ENCODE measurements at regions not wholly inside any gene's neighbourhood (a gene's known extent, or its start where the extent isn't known, plus 50 kb on each side); places are given as distances from the start of the nearest gene placed in this dataset.

GRCh38 chr1:200248541-200248940 lies 161.3 kb downstream of the ZNF281 start:
- no peak for DNase-seq

DNA sequence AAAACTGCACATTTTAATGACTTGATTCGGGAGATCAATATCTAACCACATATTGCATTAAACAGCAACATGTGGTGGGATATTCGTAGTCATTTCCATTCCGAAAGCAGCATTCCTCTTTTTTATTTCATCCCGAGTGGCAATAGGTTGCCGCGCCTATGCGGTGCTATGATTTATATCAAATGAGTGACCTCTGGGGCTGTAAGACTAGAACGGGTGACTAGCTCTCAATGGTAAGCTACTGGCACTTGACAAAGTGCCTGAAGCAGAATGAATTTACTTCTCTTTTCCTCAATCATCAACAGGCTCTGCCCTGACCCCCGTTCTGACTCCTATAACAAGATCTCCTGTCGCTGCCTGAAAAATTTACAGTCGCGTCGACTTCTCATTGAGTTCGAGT lies 162.3 kb downstream of the ZNF281 start:
- no peak for DNase-seq

GRCh38 chr1:200245473-200245872 lies 164.4 kb downstream of the ZNF281 start:
- DNase-seq: no peak

GRCh38 chr1:200243042-200243437 lies 166.8 kb downstream of the ZNF281 start:
- no peak for DNase-seq

DNA sequence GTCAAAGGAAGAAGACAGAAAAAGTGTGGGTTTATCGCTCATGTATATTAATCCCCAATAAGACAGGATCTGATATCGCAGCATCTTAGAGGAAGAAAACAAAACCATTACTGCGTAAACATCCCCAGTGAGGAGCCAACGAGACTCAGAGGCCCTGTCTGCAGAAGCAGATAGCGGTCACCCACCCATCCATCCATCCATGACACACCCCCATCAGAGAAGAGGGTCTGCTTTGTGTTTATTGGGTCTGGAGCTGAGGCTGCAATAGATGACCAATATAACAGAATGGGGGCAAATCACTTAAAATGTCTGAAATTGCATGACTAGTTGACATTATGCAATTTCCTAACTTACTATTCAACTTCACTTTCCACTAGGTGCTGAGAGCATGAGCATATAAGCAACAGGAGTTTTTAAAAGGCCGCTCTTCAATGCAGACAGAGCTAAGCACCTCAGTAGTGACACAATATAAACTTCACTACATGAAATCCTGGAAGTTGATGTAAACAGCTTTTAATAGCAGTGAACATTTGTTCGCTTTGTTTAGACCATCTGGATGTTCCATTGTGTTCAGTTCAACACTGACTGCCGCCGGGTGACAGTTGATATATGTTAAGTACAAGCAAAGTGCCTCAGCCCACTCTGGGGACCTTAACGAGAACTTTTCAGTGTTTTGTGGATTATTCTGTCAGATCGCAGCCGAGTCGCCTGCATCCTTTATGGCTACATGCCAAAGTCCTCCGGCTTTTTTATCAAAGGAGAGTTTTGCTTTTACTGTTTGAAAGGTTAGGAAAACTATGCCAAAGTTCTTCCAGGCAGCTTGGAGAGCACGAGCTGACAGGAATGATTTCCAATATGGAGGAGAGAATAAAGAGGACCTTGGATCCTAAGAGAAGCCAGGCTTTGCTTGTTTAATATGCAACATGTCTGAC lies 167.5 kb downstream of the ZNF281 start:
- no peak for DNase-seq

DNA sequence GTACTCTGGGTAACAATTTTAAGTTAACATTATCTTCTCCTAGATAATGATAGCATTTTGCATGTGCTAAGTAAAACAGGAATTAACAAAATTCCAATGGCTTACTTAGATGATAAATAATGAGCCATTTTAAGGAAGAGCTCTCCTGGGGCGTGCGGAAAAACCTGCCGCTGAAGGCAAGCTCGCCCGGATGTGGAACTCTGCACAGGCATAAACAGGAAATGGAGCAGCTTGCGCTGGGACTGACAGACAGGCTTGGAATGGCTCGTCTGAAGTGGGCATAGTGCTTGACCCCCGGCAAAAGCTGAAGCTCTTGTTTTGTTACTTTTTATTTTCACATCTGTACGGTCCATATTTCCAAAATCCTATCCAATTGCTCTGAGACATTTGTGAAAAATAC lies 169.2 kb downstream of the ZNF281 start:
- DNase-seq: no peak

GRCh38 chr1:200238311-200238710 lies 171.5 kb downstream of the ZNF281 start:
- DNase-seq: no peak

DNA sequence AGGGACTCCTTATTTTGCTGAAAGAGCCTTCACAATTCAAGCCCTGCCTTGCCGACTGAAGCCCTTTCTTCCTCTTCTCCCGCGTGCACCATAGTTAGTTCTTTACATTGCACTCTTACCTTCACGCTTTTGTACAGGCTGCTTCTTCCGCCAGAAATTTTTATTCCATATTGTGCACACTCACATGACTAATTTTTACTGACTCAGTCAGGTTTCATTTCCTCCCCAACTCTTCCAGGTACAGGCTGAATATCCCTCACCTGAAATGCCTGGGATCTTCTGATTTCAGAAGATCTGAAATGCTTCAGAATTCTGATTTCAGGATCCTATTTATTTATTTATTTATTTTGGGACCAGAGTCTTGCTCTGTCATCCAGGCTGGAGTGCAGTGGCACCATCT lies 172.8 kb downstream of the ZNF281 start:
- DNase-seq: no peak

DNA sequence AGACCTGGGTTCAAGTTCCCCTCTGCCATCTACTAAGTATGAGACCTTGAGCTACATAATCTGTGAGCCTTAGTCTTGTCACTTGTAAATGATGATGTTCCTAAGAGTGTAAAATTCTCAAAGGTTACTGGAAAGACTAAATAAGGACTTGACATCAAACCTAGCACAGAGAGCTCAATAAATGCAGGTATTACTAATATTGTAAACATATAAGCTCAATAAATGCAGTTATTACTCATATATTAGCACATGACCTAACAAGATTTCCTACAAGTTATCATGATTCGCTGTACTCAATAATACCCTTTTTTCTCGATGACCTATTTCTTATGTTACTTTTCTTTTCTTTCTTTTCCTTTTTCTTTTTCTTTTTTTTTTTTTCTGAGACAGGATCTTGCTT lies 174.9 kb downstream of the ZNF281 start:
- no peak for DNase-seq

DNA sequence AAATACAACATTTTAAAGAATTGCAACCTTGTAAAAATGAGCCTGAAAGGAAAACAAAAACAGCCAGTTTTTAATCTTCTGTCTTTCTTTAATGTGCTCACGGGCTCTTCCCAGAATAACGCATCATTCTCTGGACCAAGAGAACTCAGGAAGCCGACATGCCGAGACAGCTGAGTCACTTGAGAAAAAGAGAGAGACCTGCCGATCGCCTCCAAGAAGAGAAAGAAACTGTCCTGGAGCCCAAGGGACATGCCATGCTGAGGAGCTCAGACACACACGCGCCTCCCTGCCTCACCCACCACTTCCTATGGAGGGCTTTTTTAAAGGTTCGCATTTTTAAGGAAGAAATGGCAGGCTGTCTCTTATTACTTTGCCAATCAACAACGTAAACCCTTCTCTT lies 176.4 kb downstream of the ZNF281 start:
- no peak for DNase-seq

DNA sequence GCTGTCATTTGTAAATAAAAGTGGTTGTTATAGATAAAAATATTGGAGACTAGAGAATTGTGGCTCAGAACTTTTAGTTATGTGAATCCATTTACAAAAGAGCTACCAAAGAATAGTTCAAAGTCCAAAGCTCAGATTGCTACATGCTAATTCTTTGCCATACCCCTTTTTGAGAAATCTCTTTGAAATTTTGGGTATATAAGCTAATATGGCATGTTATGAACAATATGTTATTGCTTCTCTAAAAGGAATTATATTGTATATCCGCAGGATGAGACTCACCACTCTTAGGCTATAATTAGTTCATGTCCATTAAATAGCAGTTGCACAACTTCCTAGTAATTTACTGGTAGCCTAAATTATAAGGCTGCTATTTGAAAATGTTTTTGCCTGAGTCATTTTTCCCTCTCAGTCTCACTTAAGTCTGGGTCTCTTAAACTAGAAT lies 178.0 kb downstream of the ZNF281 start:
- DNase-seq: no peak

DNA sequence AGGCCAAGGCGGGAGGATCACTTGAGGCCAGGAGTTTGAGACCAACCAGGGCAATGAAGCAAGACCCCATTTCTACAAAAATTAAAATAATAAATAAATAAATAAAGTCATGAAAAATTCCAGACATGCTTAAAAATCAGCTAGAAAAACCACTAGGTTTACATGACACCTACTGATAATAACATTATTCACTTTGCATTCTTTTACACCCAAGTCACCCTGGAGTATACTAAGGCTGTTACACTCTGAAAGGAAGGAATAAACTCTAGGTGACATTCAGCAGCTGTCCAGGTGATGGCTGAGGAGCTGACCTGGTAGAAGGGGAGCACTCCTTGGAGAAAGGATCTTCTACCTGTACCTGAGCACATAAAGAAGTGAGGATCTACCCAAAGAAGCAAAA lies 179.2 kb downstream of the ZNF281 start:
- no peak for DNase-seq

DNA sequence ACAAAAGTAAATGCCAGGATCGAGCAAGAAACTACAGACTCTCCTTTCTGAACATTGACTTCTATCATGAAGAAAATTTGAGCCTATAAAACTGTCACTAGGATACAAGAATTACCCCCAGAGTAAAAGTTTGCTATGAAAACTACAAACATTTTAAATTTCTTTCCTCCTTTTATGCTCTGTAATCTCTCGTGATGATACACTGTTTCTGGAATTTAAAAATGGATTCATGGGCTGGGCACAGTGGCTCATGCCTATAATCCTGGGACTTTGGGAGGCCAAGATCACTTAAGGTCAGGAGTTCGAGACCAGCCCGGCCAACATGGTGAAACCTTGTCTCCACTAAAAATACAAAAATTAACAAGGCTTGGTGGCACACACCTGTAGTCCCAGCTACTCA lies 181.3 kb downstream of the ZNF281 start:
- DNase-seq: no peak

- no peak for DNase-seq
Observed at GRCh38 chr1:200228081-200228480, 181.8 kb downstream of the ZNF281 start.

Measured in SHP77 (cell line).